ENCODE measurements at regions not wholly inside any gene's neighbourhood (a gene's known extent, or its start where the extent isn't known, plus 50 kb on each side); places are given as distances from the start of the nearest gene placed in this dataset.

GRCh38 chr3:144859161-144859560 lies 887.5 kb downstream of the DIPK2A start:
- TF ChIP-seq POLR2AphosphoS5 (IDR thresholded peaks at IDR 0.05; ENCODE audit: low read depth) (no peak), CTCF (conservative IDR thresholded peaks at IDR 0.05; ENCODE audit: low read depth in 2 of 2) (no peak), STAT1 (IDR thresholded peaks at IDR 0.05; ENCODE audit: unreplicated experiment) (no peak)
